Mesothelial cell of epicardium (in vitro differentiated cells): ENCODE measurements at regions not wholly inside any gene's neighbourhood (a gene's known extent, or its start where the extent isn't known, plus 50 kb on each side); places are given as distances from the start of the nearest gene placed in this dataset.
"Not testable (repeated sequence)": the region's sequence is repeated elsewhere in the genome, so short reads cannot be mapped to it uniquely, and the experiment has no call there.

ENCODE experiments used
- DNase-seq, 2 experiments: peaks; one replicate each; pipeline ENCODE4 v3.0.0; 2021; ENCODE audit warnings: low spot score in 2 of 2; ENCODE audit not compliant: unreplicated experiment in 2 of 2
- H3K27ac Mint-ChIP-seq: 2 replicates; pipeline ENCODE4 v1.8.0; 2021; ENCODE audit warnings: mixed read lengths
- H3K27me3 Mint-ChIP-seq: 2 replicates; pipeline ENCODE4 v1.8.0; 2021; ENCODE audit warnings: low read depth, mixed read lengths
- H3K36me3 Mint-ChIP-seq: 2 replicates; pipeline ENCODE4 v1.8.0; 2021; ENCODE audit warnings: mixed read lengths
- H3K4me1 Mint-ChIP-seq: 2 replicates; pipeline ENCODE4 v1.8.0; 2021; ENCODE audit warnings: mixed read lengths
- H3K4me3 Mint-ChIP-seq: 2 replicates; pipeline ENCODE4 v1.8.0; 2021; ENCODE audit warnings: mild to moderate bottlenecking, moderate library complexity, mixed read lengths
- H3K9me3 Mint-ChIP-seq: 2 replicates; pipeline ENCODE4 v1.8.0; 2021; ENCODE audit warnings: mixed read lengths
- TF ChIP-seq, protein P1 (sequence below): fragments of 200-600 bp; sonication (generic); IDR thresholded peaks from one replicate; pipeline ENCODE4 v1.5.0; 2021; ENCODE audit warnings: antibody characterized with exemption; ENCODE audit not compliant: unreplicated experiment

DNA sequence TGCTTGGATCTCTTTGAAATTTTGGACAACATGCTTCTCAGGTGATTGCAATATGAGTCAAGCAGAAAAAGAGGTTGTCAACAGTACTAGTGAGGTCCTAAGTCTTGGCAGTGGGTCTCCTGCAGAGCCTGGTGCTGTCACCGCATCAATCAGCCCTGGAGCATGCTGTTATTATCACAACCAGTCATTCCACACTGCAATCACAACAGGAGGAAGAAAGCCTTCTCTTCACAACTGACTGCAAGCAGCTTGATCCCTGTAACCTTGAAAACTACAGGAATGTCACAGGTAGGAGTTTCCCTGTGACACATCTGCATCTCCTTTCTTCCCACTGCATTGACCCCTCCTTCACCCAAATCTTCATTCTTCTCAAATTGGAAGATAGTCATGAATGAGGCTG lies 451.1 kb upstream of the ATP11B start:
- H3K4me3 Mint-ChIP-seq = no peak overlapping the region
- no peaks in the 10 kb centered on the region for H3K36me3 Mint-ChIP-seq
- peaks cover 8% of the 10 kb centered on the region for H3K4me1 Mint-ChIP-seq
- peaks cover 22% of the 10 kb centered on the region for H3K9me3 Mint-ChIP-seq
- TF ChIP-seq, protein P1, sequence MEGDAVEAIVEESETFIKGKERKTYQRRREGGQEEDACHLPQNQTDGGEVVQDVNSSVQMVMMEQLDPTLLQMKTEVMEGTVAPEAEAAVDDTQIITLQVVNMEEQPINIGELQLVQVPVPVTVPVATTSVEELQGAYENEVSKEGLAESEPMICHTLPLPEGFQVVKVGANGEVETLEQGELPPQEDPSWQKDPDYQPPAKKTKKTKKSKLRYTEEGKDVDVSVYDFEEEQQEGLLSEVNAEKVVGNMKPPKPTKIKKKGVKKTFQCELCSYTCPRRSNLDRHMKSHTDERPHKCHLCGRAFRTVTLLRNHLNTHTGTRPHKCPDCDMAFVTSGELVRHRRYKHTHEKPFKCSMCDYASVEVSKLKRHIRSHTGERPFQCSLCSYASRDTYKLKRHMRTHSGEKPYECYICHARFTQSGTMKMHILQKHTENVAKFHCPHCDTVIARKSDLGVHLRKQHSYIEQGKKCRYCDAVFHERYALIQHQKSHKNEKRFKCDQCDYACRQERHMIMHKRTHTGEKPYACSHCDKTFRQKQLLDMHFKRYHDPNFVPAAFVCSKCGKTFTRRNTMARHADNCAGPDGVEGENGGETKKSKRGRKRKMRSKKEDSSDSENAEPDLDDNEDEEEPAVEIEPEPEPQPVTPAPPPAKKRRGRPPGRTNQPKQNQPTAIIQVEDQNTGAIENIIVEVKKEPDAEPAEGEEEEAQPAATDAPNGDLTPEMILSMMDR = no peak
- H3K27me3 Mint-ChIP-seq = no peaks in the 10 kb centered on the region
- no peak overlapping the region for H3K27ac Mint-ChIP-seq
- no peak for DNase-seq

DNA sequence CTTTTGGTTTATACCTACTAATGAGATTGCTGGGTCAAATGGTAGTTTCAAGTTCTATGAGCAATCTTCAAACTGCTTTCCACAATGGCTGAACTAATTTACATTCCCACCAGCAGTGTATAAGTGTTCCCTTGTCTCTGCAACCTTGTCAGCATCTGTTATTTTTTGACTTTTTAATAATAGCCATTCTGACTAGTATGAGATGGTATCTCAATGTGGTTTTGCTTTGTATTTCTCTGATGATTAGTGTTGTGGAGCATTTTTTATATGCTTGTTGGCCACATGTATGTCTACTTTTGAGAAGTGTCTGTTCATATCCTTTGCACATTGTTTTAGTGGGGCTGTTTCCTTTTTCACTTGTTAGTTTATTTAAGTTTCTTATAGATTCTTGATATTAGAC lies 449.3 kb upstream of the ATP11B start:
- not testable (repeated sequence) for H3K27ac Mint-ChIP-seq, H3K27me3 Mint-ChIP-seq, H3K4me3 Mint-ChIP-seq, H3K36me3 Mint-ChIP-seq, H3K4me1 Mint-ChIP-seq, DNase-seq
- H3K9me3 Mint-ChIP-seq = peaks cover 22% of the 10 kb centered on the region

DNA sequence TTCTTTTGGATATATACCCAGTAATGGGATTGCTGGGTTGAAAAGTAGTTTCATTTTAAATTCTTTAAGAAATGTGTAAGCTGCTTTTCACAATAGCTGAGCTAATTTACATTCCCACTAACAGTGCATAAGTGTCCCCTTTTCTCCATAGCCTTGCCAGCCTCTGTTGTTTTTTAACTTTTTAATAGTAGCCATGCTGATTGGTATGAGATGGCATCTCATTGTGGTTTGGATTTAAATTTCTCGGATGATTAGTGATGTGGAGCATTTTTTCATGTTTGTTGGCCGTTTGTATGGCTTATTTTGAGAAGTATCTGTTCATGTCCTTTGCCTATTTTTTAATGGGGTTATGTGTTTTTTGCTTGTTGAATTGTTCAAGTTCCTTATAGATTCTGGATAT lies 444.3 kb upstream of the ATP11B start:
- Mint-ChIP-seq H3K4me1 (no peaks in the 10 kb centered on the region), H3K27ac (no peak overlapping the region), H3K36me3 (no peaks in the 10 kb centered on the region), H3K9me3 (peaks cover 10% of the 10 kb centered on the region), H3K27me3 (peaks cover 2% of the 10 kb centered on the region), H3K4me3 (no peak overlapping the region)
- no peak for DNase-seq
- TF ChIP-seq, protein P1 = no peak

DNA sequence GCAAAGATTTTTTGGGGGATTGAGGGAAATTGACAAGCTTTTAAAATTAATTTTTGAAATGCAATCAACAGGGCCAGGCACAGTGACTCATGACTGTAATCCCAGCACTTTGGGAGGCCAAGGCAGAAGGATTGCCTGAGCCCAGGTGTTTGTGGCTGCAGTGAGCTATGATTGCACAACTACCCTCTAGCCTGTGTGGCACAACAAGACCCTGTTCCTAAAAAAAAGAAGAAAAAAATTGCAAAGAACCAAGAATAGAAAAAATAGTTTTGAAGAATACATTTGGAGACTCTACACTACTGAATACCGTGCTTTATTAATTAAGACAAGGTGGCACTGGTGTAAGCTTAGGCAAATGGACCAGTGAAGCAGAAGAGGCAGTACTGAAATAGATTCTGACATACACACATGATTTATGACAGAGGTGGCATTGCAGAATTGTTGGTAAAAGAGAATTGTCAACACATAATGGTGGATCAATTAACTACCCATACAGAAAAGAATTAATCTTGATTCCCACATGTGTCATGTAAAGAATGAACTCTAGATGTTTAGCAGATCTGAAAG lies 443.3 kb upstream of the ATP11B start:
- Mint-ChIP-seq H3K27ac (no peak overlapping the region), H3K4me3 (no peak overlapping the region), H3K4me1 (no peaks in the 10 kb centered on the region), H3K36me3 (no peaks in the 10 kb centered on the region), H3K27me3 (peaks cover 2% of the 10 kb centered on the region), H3K9me3 (peaks cover 3% of the 10 kb centered on the region)
- no peak for DNase-seq
- TF ChIP-seq, protein P1 = no peak

DNA sequence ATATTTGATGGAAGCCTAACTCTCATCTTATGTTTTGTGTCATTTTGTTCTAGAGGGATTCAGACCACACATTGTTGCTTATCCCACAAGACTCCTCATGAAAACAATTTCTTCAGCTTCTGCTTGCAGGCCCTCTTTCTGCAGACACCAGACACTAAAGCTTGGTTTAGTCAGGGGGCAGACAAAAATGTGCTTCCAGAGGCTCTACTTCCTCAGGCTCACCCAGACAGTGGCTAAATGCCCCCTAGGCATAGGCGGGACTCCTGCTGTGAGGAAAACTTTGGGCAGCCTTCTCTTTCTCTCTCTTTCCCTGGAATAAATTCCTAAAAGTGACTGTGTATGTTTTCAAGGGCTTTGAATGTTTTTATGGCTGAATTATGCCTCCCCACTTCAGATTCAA lies 435.4 kb upstream of the ATP11B start:
- TF ChIP-seq, protein P1 = no peak
- no peak overlapping the region for H3K27ac Mint-ChIP-seq
- H3K27me3 Mint-ChIP-seq = peaks cover 5% of the 10 kb centered on the region
- DNase-seq = no peak
- peaks cover 2% of the 10 kb centered on the region for H3K9me3 Mint-ChIP-seq
- no peaks in the 10 kb centered on the region for H3K36me3 Mint-ChIP-seq
- peaks cover 3% of the 10 kb centered on the region for H3K4me1 Mint-ChIP-seq
- H3K4me3 Mint-ChIP-seq = no peak overlapping the region

DNA sequence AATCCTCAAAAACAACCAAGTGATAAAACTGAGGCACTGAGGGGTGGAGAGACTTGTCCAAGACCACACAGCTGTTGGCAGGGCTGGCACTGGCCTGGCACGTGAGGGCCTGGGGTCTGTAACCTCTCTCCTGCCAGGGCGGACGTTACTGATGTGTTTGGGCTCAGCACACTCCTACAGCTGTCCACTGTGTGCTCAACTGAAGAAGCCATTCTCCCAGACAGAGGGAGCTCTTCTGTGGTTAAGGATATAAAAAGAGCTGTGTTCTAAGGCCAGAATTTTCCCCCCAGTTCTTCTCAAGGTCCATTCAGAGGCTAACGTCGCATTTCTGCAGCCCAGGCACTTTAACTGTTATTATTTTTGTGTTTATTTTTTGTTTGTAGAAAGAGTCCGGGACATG lies 429.0 kb upstream of the ATP11B start:
- Mint-ChIP-seq H3K36me3 (no peaks in the 10 kb centered on the region), H3K4me3 (no peak overlapping the region), H3K27ac (no peak overlapping the region), H3K27me3 (peaks cover 4% of the 10 kb centered on the region), H3K9me3 (peaks cover 3% of the 10 kb centered on the region), H3K4me1 (peaks cover 13% of the 10 kb centered on the region)
- DNase-seq = no peak
- TF ChIP-seq, protein P1 = no peak
